ENCODE measurements at regions not wholly inside any gene's neighbourhood (a gene's known extent, or its start where the extent isn't known, plus 50 kb on each side); places are given as distances from the start of the nearest gene placed in this dataset.

DNA sequence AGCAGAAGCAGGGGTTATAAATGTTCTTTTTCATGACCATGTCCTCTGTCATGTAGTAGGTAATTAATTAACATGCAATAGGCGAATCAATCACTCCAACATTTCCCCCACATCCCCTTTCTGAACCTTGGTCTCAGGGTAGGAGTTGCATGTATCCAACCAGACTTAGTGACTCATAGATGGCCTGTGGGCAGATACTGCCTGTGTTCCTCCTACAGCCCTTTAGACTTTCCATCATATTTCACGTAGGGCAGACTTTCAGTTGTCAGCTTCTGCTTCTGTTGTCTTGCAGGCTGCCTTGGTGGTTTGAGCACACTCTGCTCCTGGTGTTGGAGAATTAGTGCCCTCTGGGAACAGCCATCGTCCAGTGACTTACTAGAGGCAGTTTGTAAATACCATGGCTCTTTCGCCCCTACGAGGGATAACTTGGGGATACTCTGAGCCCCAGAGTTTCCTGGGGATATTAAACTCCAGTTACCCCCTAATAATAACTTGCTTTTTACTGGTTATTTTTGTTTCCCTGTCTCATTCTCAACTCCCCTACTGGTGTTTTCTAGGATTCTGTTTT lies 244.4 kb downstream of the EDEM1 start:
- TF ChIP-seq, protein P1, sequence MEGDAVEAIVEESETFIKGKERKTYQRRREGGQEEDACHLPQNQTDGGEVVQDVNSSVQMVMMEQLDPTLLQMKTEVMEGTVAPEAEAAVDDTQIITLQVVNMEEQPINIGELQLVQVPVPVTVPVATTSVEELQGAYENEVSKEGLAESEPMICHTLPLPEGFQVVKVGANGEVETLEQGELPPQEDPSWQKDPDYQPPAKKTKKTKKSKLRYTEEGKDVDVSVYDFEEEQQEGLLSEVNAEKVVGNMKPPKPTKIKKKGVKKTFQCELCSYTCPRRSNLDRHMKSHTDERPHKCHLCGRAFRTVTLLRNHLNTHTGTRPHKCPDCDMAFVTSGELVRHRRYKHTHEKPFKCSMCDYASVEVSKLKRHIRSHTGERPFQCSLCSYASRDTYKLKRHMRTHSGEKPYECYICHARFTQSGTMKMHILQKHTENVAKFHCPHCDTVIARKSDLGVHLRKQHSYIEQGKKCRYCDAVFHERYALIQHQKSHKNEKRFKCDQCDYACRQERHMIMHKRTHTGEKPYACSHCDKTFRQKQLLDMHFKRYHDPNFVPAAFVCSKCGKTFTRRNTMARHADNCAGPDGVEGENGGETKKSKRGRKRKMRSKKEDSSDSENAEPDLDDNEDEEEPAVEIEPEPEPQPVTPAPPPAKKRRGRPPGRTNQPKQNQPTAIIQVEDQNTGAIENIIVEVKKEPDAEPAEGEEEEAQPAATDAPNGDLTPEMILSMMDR (IDR thresholded peaks at IDR 0.05), result no peak

GRCh38 chr3:5437296-5437782 lies 249.8 kb downstream of the EDEM1 start:
- TF ChIP-seq, protein P1 (IDR thresholded peaks at IDR 0.05), result no peak

DNA sequence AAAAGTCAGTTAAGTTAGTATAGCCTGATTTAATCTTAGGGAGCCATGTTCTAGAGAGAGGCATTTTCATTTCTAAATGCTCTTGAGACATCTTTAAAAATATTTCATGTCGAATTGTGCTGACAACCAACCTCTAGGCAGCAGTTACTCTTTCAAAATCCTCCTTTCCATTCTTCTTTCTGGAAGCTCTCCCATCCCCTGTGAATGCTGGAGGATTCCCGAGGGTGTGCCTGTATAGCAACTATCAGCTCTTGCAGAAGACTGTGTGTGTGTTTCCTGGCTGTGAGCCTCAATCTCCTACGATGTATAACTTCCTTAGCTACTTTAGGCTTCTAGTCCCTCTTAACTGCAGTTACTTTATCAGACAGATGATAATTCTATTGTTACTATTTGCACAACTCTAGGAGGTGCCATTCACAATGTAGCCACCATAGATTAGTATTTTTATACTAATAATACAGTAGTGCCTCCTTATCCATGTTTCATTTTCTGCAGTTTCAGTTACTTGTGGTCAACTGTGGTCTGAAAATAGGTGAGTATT lies 250.3 kb downstream of the EDEM1 start:
- TF ChIP-seq, protein P1 (IDR thresholded peaks at IDR 0.05), result no peak

GRCh38 chr3:5441401-5441800 lies 253.9 kb downstream of the EDEM1 start:
- TF ChIP-seq, protein P1 (IDR thresholded peaks at IDR 0.05), result no peak

DNA sequence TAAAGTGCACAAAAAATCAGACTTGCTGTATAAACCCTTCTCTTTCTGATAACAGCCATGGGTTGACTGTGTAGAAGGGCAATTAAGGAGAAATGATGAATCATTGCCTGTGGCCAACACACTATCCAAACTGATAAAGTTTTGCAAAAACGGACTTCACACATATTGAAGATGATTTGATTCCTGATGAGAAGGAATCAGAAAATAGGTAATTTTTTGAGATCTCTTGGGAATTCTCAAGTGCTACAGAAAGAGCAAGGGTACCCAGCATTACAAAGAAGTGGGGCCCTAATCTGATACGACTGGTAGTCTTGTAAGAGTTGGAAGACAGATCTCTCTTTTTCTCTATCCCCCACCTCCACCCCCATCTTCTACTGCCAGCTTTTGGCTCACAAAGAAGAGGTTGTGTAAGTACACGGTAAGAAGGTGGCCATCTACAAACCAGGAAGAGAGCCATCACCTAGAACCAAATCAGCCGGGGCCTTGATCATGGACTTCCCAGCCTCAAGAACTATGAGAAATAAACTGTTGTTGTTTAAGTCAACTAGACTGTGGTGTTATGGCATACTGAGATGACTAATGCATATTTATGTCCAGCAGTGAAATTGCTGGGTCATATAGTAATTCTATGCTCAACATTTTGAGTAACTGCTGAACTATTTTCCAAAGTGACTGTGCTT lies 254.7 kb downstream of the EDEM1 start:
- TF ChIP-seq, protein P1 (IDR thresholded peaks at IDR 0.05), result no peak

- TF ChIP-seq, protein P1 (IDR thresholded peaks at IDR 0.05), result no peak
Measured at GRCh38 chr3:5442786-5443138, 255.3 kb downstream of the EDEM1 start.

GRCh38 chr3:5444253-5444652 lies 256.7 kb downstream of the EDEM1 start:
- TF ChIP-seq, protein P1 (IDR thresholded peaks at IDR 0.05), result no peak
